Hepatocyte (in vitro differentiated cells): ENCODE measurements at regions not wholly inside any gene's neighbourhood (a gene's known extent, or its start where the extent isn't known, plus 50 kb on each side); places are given as distances from the start of the nearest gene placed in this dataset.

Experiments
- DNase-seq: peaks from one replicate; pipeline ENCODE4 v3.0.0-alpha.2; 2016; ENCODE audit warnings: low spot score
- H2AFZ ChIP-seq: fragments of 200-600 bp; sonication (generic); 2 replicates; pipeline ENCODE4 v1.6.0; 2016; ENCODE audit warnings: antibody characterized with exemption, mild to moderate bottlenecking
- H3K27ac ChIP-seq: fragments of 200-600 bp; sonication (generic); 2 replicates; pipeline ENCODE4 v1.5.1; 2016; ENCODE audit warnings: mild to moderate bottlenecking
- H3K27me3 ChIP-seq: fragments of 200-600 bp; sonication (generic); 2 replicates; pipeline ENCODE4 v1.6.1; 2016
- H3K36me3 ChIP-seq: fragments of 200-600 bp; sonication (generic); replicated peaks from 2 replicates; pipeline ENCODE4 v1.5.1; 2016; ENCODE audit warnings: low read depth; ENCODE audit not compliant: insufficient read depth
- H3K4me1 ChIP-seq: fragments of 200-600 bp; sonication (generic); 2 replicates; pipeline ENCODE4 v1.5.1; 2016; ENCODE audit warnings: mild to moderate bottlenecking, moderate library complexity; ENCODE audit not compliant: insufficient read depth
- H3K4me2 ChIP-seq: fragments of 200-600 bp; sonication (generic); 2 replicates; pipeline ENCODE4 v1.6.0; 2016
- H3K4me3 ChIP-seq: fragments of 200-600 bp; sonication (generic); 2 replicates; pipeline ENCODE4 v1.5.1; 2016; ENCODE audit warnings: mild to moderate bottlenecking
- H3K79me2 ChIP-seq: fragments of 200-600 bp; sonication (generic); 2 replicates; pipeline ENCODE4 v1.6.0; 2017; ENCODE audit warnings: mild to moderate bottlenecking
- H3K9me2 ChIP-seq: fragments of 200-600 bp; sonication (generic); replicated peaks from 2 replicates; pipeline ENCODE4 v1.6.0; 2017; ENCODE audit warnings: mild to moderate bottlenecking; ENCODE audit not compliant: insufficient read depth
- H3K9me3 ChIP-seq: fragments of 200-600 bp; sonication (generic); 2 replicates; pipeline ENCODE4 v1.5.1; 2016; ENCODE audit warnings: low read depth, mild to moderate bottlenecking
- H4K20me1 ChIP-seq: fragments of 200-600 bp; sonication (generic); 2 replicates; pipeline ENCODE4 v1.6.0; 2016; ENCODE audit warnings: mild to moderate bottlenecking; ENCODE audit not compliant: insufficient read depth, poor library complexity, severe bottlenecking
- EZH2 ChIP-seq: fragments of 200-600 bp; sonication (generic); IDR thresholded peaks from 2 replicates; pipeline ENCODE4 v1.6.1; 2016; ENCODE audit warnings: antibody characterized with exemption, mild to moderate bottlenecking, borderline replicate concordance
- EZH2phosphoT487 ChIP-seq: fragments of 200-600 bp; sonication (generic); IDR thresholded peaks from one replicate; pipeline ENCODE4 v1.6.1; 2018; ENCODE audit warnings: antibody characterized with exemption, mild to moderate bottlenecking, low read depth, moderate library complexity; ENCODE audit not compliant: unreplicated experiment, severe bottlenecking
- WGBS: methylation state at CpG from one replicate; pipeline ENCODE4 v1.1.6; 2016; ENCODE audit warnings: low lambda C conversion rate; ENCODE audit errors: missing lambda C conversion rate; 5-methylcytosine and 5-hydroxymethylcytosine counted together
- TF ChIP-seq, protein P1 (sequence below): fragments of 200-600 bp; sonication (generic); IDR thresholded peaks from 2 replicates; pipeline ENCODE4 v1.5.1; 2016; ENCODE audit warnings: antibody characterized with exemption, mild to moderate bottlenecking; ENCODE audit not compliant: poor library complexity

DNA sequence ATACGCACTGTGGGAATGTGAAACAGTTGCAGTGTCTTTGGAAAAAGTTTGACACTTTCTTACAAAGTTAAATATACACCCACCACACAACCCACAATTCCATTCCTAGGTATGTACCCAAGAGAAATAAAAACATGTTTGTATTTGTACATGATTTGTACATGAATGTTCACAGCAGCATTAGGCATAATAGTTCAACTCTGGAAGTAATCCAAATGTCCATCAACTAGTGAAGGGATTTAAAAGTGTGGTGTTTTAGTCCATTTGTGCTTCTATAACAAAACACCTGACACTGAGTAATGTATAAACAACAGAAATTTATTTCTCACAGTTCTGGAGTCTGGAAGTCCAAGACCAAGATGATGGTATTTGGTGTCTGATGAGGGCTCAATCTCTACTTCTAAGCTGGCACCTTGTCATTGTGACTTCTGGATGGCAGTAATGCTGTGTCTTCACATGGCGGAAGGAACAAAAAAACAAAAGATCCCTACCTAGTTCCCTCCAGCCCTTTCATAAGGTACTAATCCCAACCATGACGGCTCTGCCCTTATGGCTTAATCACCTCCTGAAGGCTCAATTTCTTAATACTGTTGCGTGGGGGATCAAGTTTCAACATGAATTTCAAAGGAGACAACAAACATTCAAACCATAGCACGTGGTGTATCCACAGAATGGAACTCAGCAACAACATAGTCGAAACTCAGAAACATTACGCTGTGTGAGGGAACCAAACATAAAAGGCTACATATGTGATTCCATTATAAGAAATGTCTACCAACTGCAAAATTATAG is 120.5 kb downstream of the AQP9 start:
- H3K4me1 ChIP-seq: no peaks in the 10 kb centered on the region
- DNase-seq: no peak
- H3K79me2 ChIP-seq: no peaks in the 10 kb centered on the region
- H4K20me1 ChIP-seq: no peaks in the 10 kb centered on the region
- H2AFZ ChIP-seq: no peak overlapping the region
- H3K4me3 ChIP-seq: no peak overlapping the region
- no peak overlapping the region for H3K27ac ChIP-seq
- no peaks in the 10 kb centered on the region for H3K27me3 ChIP-seq
- H3K36me3 ChIP-seq: no peaks in the 10 kb centered on the region
- 83% methylated on average over 7 of the region's 7 CpGs for WGBS
- H3K9me2 ChIP-seq: no peaks in the 10 kb centered on the region
- TF ChIP-seq, protein P1, sequence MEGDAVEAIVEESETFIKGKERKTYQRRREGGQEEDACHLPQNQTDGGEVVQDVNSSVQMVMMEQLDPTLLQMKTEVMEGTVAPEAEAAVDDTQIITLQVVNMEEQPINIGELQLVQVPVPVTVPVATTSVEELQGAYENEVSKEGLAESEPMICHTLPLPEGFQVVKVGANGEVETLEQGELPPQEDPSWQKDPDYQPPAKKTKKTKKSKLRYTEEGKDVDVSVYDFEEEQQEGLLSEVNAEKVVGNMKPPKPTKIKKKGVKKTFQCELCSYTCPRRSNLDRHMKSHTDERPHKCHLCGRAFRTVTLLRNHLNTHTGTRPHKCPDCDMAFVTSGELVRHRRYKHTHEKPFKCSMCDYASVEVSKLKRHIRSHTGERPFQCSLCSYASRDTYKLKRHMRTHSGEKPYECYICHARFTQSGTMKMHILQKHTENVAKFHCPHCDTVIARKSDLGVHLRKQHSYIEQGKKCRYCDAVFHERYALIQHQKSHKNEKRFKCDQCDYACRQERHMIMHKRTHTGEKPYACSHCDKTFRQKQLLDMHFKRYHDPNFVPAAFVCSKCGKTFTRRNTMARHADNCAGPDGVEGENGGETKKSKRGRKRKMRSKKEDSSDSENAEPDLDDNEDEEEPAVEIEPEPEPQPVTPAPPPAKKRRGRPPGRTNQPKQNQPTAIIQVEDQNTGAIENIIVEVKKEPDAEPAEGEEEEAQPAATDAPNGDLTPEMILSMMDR: no peak
- TF ChIP-seq EZH2 (no peak), EZH2phosphoT487 (no peak)
- H3K4me2 ChIP-seq: no peak overlapping the region
- H3K9me3 ChIP-seq: no peaks in the 10 kb centered on the region

DNA sequence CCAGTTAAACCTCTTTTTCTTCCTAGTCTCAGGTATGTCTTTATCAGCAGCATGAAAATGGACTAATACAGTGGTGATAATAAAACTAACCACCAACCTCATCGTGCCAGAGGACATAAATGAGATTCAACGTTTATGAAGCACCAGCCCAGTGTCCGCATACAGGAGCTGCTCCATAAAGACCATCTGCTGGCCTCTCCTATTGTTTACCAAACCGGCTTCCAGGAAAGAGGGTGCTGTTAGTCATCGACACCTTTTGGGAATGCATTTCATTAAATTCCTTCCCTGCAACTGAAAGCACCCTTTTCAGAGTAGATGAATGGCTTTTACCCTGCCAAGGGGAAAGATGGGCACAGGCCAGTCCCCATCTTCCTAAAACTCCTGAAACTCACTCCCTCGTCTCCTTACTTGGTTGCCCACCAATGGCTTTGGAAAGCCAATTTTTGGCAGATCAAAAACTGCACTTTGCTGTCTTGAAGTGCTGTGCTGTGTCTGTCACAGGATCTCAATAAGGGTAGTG is 122.1 kb downstream of the AQP9 start:
- no peaks in the 10 kb centered on the region for H3K27me3 ChIP-seq
- H3K4me3 ChIP-seq: no peak overlapping the region
- no peaks in the 10 kb centered on the region for H3K9me2 ChIP-seq
- no peak for DNase-seq
- no peak overlapping the region for H2AFZ ChIP-seq
- no peaks in the 10 kb centered on the region for H4K20me1 ChIP-seq
- no peak overlapping the region for H3K4me2 ChIP-seq
- no peaks in the 10 kb centered on the region for H3K36me3 ChIP-seq
- no peaks in the 10 kb centered on the region for H3K9me3 ChIP-seq
- 52% methylated on average over 6 of the region's 6 CpGs for WGBS
- no peaks in the 10 kb centered on the region for H3K4me1 ChIP-seq
- no peak overlapping the region for H3K27ac ChIP-seq
- TF ChIP-seq EZH2 (no peak), EZH2phosphoT487 (no peak)
- TF ChIP-seq, protein P1: no peak
- no peaks in the 10 kb centered on the region for H3K79me2 ChIP-seq

DNA sequence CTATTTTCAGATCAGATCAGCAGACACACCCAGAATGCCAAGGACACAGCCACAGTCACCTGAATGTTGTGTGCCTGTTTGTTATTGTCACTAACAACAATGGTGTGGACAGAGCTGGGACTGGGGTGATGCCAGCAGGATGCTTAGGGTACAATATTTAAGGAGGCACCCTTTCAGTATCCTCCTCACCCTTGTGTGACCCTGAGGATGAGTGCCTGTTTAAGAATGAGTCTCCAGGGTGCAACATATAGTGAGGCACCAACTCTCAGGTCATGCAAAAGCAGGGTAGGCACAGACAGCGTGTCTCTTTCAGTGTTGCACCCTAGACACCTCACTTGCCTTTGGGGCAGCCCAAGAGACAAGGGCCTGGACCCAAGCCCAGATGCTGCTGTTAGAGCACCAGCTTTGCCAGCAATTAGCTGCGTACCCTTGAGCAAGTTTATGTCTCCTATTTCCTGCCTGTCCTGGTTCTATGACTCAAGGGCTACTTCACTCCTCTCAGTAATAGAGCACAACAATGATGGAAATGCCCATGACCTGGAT is 122.6 kb downstream of the AQP9 start:
- no peak overlapping the region for H3K4me3 ChIP-seq
- H3K36me3 ChIP-seq: no peaks in the 10 kb centered on the region
- no peaks in the 10 kb centered on the region for H4K20me1 ChIP-seq
- H2AFZ ChIP-seq: no peak overlapping the region
- H3K27me3 ChIP-seq: no peaks in the 10 kb centered on the region
- DNase-seq: no peak
- H3K4me1 ChIP-seq: no peaks in the 10 kb centered on the region
- no peaks in the 10 kb centered on the region for H3K9me2 ChIP-seq
- TF ChIP-seq EZH2phosphoT487: no peak
- TF ChIP-seq, protein P1: no peak
- no peaks in the 10 kb centered on the region for H3K9me3 ChIP-seq
- no peak overlapping the region for H3K27ac ChIP-seq
- 88% methylated on average over 2 of the region's 2 CpGs for WGBS
- no peaks in the 10 kb centered on the region for H3K79me2 ChIP-seq
- no peak overlapping the region for H3K4me2 ChIP-seq
